ENCODE measurements at regions not wholly inside any gene's neighbourhood (a gene's known extent, or its start where the extent isn't known, plus 50 kb on each side); places are given as distances from the start of the nearest gene placed in this dataset.

DNA sequence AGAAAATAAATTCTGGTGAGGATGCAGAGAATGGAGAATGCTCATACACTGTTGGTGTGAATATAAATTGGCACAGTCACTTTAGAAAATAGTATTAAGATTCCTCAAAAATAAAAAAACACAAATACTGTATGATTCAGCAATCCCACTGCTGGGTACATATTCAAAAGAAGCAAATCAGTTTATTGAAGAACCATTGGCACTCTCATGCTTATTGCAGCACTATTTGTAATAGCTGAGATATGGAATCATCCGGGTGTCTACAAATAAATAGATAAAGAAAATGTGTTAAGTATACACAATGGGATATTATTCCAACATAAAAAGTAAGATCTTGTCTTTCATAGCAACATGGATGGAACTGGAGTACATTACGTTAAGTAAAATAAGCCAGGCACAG, 579.4 kb upstream of the SEL1L start:
- no peak for DNase-seq (ENCODE audit: extremely low read depth, low read depth, low spot score)

DNA sequence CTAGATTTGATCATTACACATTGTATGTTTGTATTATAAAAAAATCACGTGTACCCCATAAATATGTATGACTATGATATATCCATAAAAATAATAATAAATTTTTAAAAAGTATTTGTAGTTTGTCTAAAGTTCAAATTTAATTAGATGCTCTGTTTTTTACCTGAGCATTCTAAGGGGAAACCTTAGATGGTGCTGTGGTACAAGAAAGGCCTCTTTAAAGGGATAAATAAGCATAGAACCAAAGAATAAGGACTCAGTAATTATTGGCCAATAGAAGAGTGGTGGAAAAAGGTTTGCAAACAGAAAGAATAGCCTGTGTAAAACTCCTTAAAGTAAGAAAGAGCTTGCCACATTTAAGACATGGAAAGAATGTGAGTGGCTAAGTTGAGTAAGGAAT, 580.1 kb upstream of the SEL1L start:
- no peak for DNase-seq (ENCODE audit: extremely low read depth, low read depth, low spot score)

DNA sequence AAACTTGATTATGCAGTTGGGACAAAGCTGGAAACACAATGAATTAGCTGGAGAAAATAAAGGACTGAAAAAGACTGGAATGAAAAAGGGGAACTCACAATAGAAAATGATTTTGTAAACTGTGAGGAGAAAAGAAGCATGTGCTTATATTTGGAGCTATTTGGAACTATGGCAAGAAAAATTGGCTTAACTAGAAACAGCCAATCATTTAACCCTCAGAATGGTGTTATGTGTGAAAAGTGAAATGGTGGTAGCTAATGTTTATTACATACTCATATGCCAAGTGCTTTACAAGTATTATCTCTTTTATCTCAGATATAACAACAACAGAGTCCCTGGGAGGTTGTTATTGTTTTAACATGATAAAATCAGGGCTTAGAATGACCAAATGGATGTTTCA, 583.1 kb upstream of the SEL1L start:
- DNase-seq (ENCODE audit: extremely low read depth, low read depth, low spot score) = no peak

DNA sequence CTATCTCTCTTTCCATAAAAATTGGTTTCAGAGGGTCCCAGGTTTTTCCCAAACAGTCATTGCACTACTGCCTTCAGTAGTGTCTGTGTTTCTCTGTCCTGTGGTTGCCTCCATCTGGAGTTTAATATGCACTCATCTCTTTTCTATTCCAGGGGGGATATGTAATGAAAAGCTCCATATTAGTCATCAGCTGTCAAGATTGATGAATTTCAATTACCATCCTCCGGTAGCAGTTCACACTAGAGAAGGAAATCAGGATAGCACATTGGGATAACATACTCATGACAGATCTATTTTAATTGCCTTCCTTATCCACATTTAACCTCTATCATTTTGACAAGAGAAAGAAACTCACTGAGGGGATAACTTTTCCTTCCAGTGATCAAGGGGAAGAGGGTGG, 589.0 kb upstream of the SEL1L start:
- DNase-seq (ENCODE audit: extremely low read depth, low read depth, low spot score) = no peak

DNA sequence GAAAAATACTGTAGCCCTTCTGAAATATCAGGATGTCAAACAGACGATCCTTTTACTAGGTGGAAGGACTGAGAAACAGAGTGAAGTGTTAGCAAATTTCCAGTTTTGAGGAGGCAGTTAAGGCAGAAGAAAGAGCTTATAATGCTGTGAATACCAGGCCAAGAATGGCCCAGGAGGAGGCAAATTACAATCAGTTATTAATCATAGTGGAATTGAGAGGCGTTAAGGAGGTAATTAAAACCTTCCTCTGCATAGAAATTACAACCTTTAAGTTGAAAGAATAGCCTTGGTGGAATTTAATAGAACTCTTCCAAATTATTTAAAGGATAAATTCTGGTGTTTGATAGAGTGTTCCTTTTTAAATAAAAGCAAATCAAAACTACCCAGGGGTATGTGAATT, 590.9 kb upstream of the SEL1L start:
- no peak for DNase-seq (ENCODE audit: extremely low read depth, low read depth, low spot score)

DNA sequence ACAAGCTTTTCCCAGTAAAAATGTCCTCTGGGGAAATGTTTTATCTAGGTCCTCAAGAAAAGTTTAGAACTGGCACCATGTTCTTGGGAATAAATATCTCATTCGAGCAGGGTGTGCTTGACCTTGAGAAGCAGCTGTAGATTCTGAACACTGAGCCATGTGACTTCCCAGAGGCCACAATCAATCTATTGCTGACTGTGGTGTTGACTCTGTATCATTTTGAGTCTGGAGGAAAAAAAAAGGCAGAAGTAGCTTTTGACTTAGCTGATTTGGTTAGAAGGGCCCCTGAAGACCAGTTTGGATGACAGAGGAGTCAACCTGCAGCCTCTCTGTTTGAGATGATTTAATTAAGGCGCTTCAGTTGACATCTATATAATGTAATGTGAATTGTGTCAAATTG, 592.4 kb upstream of the SEL1L start:
- no peak for DNase-seq (ENCODE audit: extremely low read depth, low read depth, low spot score)

DNA sequence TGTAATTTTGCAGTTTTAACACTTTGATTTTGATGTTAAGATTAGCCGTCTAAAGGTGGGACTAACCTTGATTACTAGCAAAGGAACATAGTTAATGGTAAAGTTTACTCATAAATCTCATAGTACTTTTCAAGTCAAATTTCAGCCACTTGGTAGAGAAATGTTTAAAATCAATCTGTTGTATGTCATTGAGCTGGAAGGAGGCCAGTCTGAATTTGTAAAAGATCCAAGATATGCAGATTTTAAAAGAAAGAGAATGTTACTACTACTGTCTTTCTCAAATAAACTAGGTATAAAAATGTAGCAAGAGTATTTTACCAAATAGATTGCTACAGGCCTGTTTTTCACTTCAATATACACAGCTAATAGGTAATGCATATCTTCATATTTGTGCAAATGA, 600.8 kb upstream of the SEL1L start:
- DNase-seq (ENCODE audit: extremely low read depth, low read depth, low spot score) = no peak

DNA sequence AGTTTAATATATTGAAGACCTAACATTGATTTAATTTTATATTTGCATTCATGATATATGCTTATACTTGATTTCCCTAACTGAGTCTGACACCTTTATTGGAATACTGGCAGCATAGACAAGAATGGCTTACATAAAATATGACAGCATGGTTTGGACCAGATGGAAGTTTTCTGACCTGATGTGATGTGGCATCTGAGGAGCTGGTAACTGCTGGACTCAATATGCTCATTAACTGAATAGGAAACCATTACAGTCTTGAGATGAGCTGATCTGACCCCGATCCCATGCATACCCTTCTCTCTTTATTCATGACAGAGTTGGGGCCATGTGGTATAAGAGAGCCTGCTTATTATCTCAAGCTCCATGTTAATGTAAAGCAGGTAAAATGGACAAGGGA, 604.8 kb upstream of the SEL1L start:
- no peak for DNase-seq (ENCODE audit: extremely low read depth, low read depth, low spot score)

DNA sequence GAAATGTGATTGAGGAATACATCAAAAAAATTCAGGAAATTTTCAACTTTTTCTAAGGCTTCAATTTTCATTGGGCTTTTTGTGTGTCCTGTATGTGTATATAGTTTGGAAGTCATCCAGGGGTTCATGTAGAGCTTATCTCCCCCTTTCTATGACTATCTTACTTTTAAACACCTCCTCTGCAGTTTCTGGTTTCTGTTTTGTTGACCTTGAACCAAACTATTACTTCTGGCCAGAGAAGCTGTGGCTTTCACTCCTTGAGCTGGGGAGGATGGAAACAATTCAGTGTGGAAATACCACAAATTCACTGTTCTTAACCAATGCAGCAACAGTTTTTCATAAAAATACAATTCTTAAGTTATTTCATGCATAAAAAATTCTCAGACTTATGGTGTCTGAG, 613.2 kb upstream of the SEL1L start:
- DNase-seq (ENCODE audit: extremely low read depth, low read depth, low spot score) = no peak

DNA sequence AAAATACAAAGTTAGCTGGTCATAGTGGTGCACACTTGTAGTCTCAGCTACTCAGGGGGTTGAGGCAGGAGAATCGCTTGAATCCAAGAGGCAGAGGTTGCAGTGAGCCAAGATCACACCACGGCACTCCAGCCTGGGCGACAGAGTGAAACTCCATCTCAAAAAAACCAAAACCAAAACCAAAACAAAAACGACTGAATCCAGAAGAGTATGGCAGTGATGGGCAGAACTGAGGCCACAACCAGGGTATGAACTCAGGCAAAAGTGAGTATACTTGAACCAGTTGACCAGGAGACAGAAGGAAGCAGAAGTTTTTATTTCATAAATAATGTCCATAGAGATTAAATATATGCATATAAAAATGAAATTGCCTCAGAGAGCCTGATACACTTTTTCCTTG, 620.0 kb upstream of the SEL1L start:
- no peak for DNase-seq (ENCODE audit: extremely low read depth, low read depth, low spot score)

DNA sequence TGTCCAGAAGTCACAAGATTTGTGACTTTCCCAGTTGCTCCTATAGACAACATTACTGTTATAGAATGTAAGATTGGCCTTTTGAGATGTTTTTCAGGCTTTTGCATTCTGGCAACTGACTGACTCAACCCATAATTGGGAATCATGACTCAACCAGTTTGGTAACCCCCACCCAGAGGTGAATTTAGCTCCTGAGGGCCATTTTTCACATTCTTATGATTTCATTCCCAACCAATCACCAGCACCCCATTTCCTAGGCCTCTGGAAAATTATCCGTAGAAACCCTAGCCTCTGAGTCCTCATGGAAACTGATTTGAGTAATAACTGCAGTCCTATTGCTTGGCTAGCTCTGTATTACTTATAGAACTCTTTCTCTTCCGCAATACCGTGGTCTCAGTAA, 626.0 kb upstream of the SEL1L start:
- DNase-seq (ENCODE audit: extremely low read depth, low read depth, low spot score) = no peak

DNA sequence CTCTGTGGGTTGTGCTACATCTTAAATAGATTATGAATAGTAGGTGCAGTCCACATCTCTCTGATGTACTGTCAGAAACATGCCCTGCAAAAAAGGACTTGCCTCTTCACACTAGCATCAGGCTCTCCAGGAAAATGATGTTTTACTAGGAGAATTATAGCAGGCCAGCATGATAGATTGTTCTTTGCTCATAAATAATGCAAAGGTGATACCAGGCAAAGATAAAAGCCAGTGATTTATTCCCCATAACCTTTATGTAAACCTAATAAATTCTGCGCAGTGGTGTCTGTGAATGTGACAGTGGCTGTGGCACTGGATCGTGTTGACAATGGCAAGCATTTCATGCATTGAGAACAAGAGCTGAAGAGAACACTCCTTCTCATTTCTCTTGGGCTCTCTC, 646.5 kb upstream of the SEL1L start:
- DNase-seq (ENCODE audit: extremely low read depth, low read depth, low spot score) = no peak

DNA sequence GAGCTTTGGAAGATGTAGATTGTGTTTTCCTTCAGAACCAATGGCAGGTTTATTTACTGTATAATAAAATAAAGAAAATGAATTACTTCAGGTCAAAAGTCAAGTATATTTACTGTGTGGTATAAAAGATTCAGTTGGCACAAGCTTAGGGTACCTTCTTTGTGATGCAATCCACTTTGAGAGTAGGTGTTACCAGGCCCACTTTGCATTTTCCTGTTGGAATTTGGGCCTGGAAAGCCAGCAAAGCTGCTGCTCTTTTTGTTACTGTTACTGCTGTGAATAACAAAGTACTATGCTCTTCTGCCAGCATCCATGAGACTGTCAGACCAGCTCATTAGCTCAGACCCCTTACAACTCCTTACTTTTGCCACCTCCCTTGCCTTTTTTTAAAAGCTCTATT, 649.0 kb upstream of the SEL1L start:
- DNase-seq (ENCODE audit: extremely low read depth, low read depth, low spot score) = no peak

DNA sequence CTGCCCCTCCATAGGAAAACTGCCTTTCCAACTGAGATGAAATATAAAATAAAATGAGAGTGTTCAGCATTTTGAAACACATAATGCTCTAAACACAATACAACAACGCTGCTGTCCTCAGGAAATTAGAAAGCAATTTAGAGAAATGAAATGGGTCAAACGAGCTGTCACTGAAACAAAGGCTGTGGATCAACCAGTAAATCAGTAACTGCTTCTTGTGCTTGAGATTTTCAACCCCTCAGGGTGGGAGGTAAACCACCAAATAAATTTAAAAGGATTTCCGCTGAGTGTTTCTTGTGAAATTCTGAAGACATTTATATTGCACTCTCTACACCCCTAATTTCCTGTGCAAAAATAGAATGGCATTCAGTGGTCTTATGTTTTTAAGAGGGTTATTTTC, 657.1 kb upstream of the SEL1L start:
- no peak for DNase-seq (ENCODE audit: extremely low read depth, low read depth, low spot score)

DNA sequence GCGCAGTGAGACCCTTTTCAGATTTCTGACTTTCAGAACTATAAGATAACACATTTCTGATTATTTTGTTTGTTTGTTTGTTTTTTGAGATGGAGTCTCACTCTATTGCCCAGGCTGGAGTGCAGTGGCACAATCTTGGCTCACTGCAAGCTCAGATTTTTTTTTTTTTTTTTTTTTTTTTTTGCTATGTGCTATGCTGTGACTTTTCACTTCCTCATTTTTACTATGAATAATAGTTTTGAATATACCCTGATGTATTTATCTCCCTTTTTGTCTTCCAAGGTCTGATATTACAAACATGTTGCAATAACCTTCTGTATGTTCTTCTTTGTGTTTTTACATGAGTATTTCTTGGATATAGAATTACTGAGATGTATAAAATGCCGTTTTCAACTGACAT, 658.7 kb upstream of the SEL1L start:
- no peak for DNase-seq (ENCODE audit: extremely low read depth, low read depth, low spot score)

DNA sequence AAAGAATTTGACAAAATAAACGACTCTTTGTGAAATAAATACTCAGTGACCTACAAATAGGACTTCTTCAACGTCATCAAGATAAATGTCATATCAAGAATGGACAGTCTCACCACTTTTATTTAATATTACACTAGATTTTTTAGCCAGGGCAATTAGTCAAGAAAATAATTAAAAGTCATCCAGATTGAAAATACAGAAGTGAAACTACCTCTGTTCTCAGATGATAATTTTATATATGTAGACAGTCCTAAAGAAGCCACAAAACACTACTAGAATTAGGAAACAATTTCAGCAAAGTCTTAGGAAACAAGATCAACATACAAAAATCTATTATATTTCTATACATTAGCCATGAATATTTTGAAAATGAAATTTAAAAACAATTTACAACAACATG, 689.6 kb upstream of the SEL1L start:
- DNase-seq (ENCODE audit: extremely low read depth, low read depth, low spot score) = no peak

DNA sequence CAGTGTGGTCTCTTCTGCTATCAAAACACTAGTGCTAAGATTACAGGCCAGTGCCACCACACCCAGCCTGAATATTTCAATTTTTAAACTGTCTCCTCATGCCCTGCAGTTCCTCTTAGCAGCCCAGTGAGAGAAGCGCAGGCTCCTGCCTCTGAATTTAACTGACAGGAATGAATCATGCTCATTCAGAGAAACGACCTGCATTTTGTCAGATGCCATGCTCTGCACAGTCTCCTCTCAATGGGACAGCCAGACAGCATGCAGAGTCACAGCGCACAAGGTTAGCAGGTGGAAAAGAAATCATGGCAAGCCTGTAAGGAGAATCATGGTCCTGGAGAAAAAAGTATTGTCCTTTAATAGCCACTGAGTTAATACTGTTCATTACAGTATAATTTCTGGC, 691.0 kb upstream of the SEL1L start:
- no peak for DNase-seq (ENCODE audit: extremely low read depth, low read depth, low spot score)

DNA sequence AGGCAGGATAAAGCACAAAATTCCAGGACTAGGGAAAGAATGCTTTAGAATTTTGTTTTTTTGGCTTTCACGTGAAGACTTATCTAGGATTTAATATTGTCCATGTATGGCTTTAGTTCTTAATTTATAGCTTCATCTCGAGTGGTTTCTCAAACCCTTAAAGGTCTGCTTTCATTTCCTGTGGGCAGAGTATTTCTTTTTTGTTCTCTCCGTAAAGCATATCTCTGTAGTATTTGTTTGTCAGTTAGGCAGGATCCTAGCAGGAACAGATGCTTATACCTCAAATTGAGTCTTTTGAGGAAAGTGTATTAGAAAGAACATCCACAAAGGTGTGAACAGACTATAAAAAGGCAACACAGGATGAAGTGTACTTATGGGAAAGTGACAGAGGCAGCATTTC, 697.1 kb upstream of the SEL1L start:
- no peak for DNase-seq (ENCODE audit: extremely low read depth, low read depth, low spot score)

DNA sequence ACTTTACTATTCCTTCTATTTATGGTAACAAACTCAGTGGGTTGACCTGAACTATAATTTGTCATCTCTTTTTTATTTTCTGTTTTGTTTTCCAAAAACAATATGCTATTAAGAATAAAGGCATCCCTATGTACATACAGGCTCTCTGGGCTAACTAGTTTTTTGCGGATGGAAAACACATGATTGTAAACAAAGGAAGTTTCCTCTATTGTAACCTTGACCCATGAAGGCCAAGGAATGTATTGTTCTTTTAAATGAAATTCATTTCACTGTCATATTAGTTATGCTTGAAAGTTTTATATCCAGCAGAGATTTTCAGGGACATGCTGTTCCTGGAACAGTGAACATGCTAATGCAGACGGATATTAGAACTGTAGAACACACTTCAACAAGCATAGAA, 705.0 kb upstream of the SEL1L start:
- DNase-seq (ENCODE audit: extremely low read depth, low read depth, low spot score) = no peak

DNA sequence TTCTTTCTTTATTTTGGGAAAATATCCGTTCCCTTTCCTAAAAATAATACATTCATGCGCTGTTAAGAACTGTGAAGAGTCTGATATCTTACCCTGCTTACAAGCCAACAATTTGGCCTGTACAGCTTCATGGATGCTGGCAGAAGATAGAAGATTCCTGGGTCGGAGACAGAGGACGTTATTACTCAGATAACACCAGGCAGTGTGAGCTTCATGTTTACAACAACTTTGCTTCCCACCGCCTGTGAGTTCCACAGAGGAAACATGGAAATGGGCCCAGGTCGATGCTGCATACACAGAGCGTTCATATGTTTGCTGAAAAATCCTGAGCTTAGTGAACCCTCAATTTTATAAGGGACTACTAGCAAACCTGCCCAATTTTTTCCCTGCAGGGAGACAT, 705.6 kb upstream of the SEL1L start:
- DNase-seq (ENCODE audit: extremely low read depth, low read depth, low spot score) = no peak

DNA sequence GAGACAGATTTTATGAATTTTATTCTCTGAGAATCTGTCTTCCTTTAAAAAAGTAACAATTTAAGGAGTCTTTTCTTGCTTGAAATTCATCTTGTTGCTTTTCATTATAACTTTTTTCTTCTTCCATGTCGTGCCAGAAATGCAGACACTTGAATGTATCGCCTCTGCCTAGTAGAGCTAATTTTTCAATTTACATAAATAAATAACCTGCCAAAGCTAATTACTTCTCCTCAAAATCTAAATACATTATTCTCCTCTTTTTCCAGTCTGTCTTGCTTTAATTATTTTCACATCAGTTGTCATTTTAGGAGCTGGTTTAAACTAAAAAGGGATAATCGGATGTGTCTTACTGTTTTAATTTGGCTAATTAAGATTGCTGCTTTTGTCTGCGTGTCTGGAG, 711.1 kb upstream of the SEL1L start:
- DNase-seq (ENCODE audit: extremely low read depth, low read depth, low spot score) = no peak

DNA sequence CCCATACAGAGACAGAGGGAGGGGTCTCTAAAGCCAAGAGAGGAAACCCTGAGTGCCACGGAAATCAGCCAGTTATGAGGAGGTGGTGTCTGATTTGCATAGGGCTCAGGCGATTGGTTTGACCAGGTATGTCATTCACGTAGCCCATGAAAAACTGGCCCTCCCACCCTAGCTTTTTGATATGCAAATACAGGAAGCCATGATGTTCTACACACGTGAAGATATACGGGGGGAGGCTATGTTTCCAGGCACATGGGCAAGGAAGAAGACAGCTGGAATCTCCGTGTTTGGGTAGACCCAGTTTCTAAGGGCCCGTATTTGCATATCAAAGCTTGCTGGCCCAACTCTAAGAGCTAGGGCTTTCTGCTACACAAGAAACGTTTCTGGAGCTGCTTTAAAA, 717.8 kb upstream of the SEL1L start:
- DNase-seq (ENCODE audit: extremely low read depth, low read depth, low spot score) = no peak

DNA sequence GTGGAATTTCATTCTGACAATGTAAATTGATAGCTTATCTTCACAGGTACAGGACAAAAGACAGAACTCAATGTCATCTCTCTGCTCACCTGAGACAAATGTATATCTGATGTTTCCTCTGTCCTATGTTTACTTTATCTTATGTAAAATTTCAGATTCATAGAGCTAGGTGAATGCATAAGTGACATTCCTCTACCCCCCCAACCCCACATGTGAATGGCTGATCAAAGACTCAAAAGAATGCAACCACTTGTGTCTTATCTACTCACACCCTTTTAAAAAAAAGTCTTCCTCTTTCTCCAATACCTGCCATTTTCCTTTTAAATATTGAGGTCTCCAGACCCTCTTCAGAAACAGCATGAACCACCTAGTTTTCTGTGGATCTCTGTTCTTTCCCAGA, 736.6 kb upstream of the SEL1L start:
- DNase-seq (ENCODE audit: extremely low read depth, low read depth, low spot score) = no peak

DNA sequence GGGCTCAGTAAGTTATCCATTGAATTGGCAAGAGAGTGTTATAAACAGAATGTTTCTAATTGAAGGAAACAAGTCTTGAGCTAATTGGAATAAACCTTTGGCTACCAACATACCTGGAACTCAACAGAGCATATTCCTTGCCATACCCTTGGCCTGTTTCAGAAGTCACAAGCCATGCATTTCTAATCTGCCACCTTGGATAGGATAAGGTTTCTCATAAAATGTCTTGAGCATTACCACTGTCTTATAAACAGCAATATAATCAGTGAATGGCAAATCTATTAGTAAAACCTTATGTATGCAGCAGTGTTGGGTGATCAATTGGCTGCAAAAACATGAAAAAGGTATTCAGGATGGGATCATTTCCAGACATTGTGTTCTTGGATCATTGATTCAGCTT, 765.2 kb upstream of the SEL1L start:
- no peak for DNase-seq (ENCODE audit: extremely low read depth, low read depth, low spot score)

Data from glomerular endothelial cell (primary cell).